SU-DHL-6 (cell line): ENCODE measurements at regions not wholly inside any gene's neighbourhood (a gene's known extent, or its start where the extent isn't known, plus 50 kb on each side); places are given as distances from the start of the nearest gene placed in this dataset.

Experiments
- H2AFZ ChIP-seq: fragments of 200-600 bp; sonication (generic); 2 replicates; pipeline ENCODE4 v1.6.1; 2014; ENCODE audit warnings: low read depth, mild to moderate bottlenecking, moderate library complexity, mixed read lengths, antibody characterized with exemption, low read length; ENCODE audit not compliant: severe bottlenecking
- H3F3A ChIP-seq: fragments of 200-600 bp; shearing (Covaris generic); 2 replicates; pipeline ENCODE4 v1.6.0; 2016; ENCODE audit warnings: antibody characterized with exemption, mild to moderate bottlenecking; ENCODE audit not compliant: insufficient read depth
- H3K27ac ChIP-seq: fragments of 200-600 bp; sonication (generic); 2 replicates; pipeline ENCODE4 v1.5.1; 2016; ENCODE audit warnings: low read depth, mild to moderate bottlenecking, low read length, moderate library complexity, mixed read lengths
- H3K27me3 ChIP-seq: fragments of 200-600 bp; sonication (generic), shearing (Covaris generic); 2 replicates; pipeline ENCODE4 v1.6.0; 2014; ENCODE audit warnings: mild to moderate bottlenecking, low read length
- H3K36me3 ChIP-seq: fragments of 200-600 bp; sonication (generic); 2 replicates; pipeline ENCODE4 v1.6.1; 2014; ENCODE audit warnings: mild to moderate bottlenecking, low read length, mixed read lengths
- H3K4me2 ChIP-seq: fragments of 300-600, 200-600 bp; shearing (Covaris generic), sonication (generic); 2 replicates; pipeline ENCODE4 v1.6.0; 2014; ENCODE audit warnings: low read length, low read depth, mild to moderate bottlenecking; ENCODE audit not compliant: poor library complexity, severe bottlenecking
- H3K4me3 ChIP-seq: fragments of 200-600 bp; sonication (generic); 2 replicates; pipeline ENCODE4 v1.5.1; 2014; ENCODE audit warnings: antibody characterized with exemption, low read length, mild to moderate bottlenecking, mixed read lengths; ENCODE audit not compliant: insufficient read depth, poor library complexity, severe bottlenecking
- H3K79me2 ChIP-seq: fragments of 200-600 bp; sonication (generic); 2 replicates; pipeline ENCODE4 v1.6.1; 2014; ENCODE audit warnings: mild to moderate bottlenecking, low read length, moderate library complexity; ENCODE audit not compliant: insufficient read depth
- H3K9ac ChIP-seq: fragments of 200-600 bp; sonication (generic); 2 replicates; pipeline ENCODE4 v1.7.0; 2014; ENCODE audit warnings: mild to moderate bottlenecking, low read length
- H3K9me2 ChIP-seq: fragments of 200-600 bp; sonication (generic); replicated peaks from 2 replicates; pipeline ENCODE4 v1.6.1; 2014; ENCODE audit warnings: low read length; ENCODE audit not compliant: insufficient read depth
- H3K9me3 ChIP-seq: fragments of 200-600 bp; sonication (generic); 2 replicates; pipeline ENCODE4 v1.6.1; 2014; ENCODE audit warnings: low read length, mixed read lengths; ENCODE audit not compliant: insufficient read depth
- H4K20me1 ChIP-seq: fragments of 200-600 bp; sonication (generic); 2 replicates; pipeline ENCODE4 v1.6.1; 2014; ENCODE audit warnings: low read depth, mild to moderate bottlenecking, antibody characterized with exemption, low read length, moderate library complexity, mixed read lengths
- CTCF ChIP-seq: fragments of 200-600 bp; sonication (generic); IDR thresholded peaks from one replicate; pipeline ENCODE4 v1.5.1; 2017; ENCODE audit warnings: antibody characterized with exemption, mild to moderate bottlenecking, low read length, moderate library complexity; ENCODE audit not compliant: insufficient read depth, poor library complexity, severe bottlenecking
- EZH2phosphoT487 ChIP-seq: fragments of 200-600 bp; sonication (generic), shearing (Covaris generic); conservative IDR thresholded peaks from 2 replicates; pipeline ENCODE4 v1.6.1; 2018; ENCODE audit warnings: mild to moderate bottlenecking, antibody characterized with exemption, low read length, moderate library complexity, mixed read lengths

DNA sequence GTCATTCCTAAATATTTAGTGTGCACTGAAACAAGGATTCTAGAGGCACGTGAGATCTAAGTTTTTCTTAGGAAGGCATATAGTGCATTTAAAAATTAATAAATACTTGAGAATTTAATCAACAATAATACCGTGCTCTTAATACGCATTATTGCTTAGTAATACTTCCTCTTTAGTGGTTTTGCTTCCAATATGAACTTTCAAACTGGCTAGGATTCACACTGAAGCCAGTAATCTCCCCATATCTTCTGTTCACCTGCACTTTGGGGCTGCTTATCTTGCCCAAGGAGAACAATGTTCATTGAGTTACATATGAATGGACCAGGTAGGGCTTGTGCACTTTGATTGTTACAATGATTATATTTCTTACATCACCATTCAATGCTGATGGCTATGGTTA lies 180.5 kb upstream of the RIOK2 start:
- no peak for TF ChIP-seq CTCF
- TF ChIP-seq EZH2phosphoT487 = no peak
- Histone ChIP-seq H3K9ac (no peak overlapping the region), H3K27ac (no peak overlapping the region), H3K4me2 (no peak overlapping the region), H4K20me1 (no peaks in the 10 kb centered on the region), H3F3A (no peaks in the 10 kb centered on the region), H3K4me3 (no peak overlapping the region), H3K9me2 (no peaks in the 10 kb centered on the region), H2AFZ (no peak overlapping the region), H3K36me3 (no peaks in the 10 kb centered on the region), H3K27me3 (no peaks in the 10 kb centered on the region), H3K79me2 (no peaks in the 10 kb centered on the region), H3K9me3 (no peaks in the 10 kb centered on the region)

- H3K4me3 ChIP-seq = no peak overlapping the region
- no peak overlapping the region for H3K9ac ChIP-seq
- H3K27me3 ChIP-seq = no peaks in the 10 kb centered on the region
- no peaks in the 10 kb centered on the region for H3K9me2 ChIP-seq
- TF ChIP-seq EZH2phosphoT487 (no peak), CTCF (no peak)
- no peaks in the 10 kb centered on the region for H3K36me3 ChIP-seq
- no peak overlapping the region for H2AFZ ChIP-seq
- no peaks in the 10 kb centered on the region for H4K20me1 ChIP-seq
- no peaks in the 10 kb centered on the region for H3K79me2 ChIP-seq
- H3F3A ChIP-seq = no peaks in the 10 kb centered on the region
- H3K9me3 ChIP-seq = no peaks in the 10 kb centered on the region
- H3K27ac ChIP-seq = no peak overlapping the region
- no peak overlapping the region for H3K4me2 ChIP-seq
Observed at GRCh38 chr5:97364731-97365130, 181.7 kb upstream of the RIOK2 start.

GRCh38 chr5:97365163-97365845 lies 182.3 kb upstream of the RIOK2 start:
- Histone ChIP-seq H3K9me3 (no peaks in the 10 kb centered on the region), H3K27ac (no peak overlapping the region), H2AFZ (no peak overlapping the region), H3K4me2 (no peak overlapping the region), H3K9ac (no peak overlapping the region), H3K36me3 (no peaks in the 10 kb centered on the region), H4K20me1 (no peaks in the 10 kb centered on the region), H3K4me3 (no peak overlapping the region), H3K79me2 (no peaks in the 10 kb centered on the region), H3F3A (no peaks in the 10 kb centered on the region), H3K27me3 (no peaks in the 10 kb centered on the region), H3K9me2 (no peaks in the 10 kb centered on the region)
- no peak for TF ChIP-seq EZH2phosphoT487
- TF ChIP-seq CTCF = no peak
